IPS-NIHi7 (cell line): ENCODE measurements at regions not wholly inside any gene's neighbourhood (a gene's known extent, or its start where the extent isn't known, plus 50 kb on each side); places are given as distances from the start of the nearest gene placed in this dataset.
"Not testable (repeated sequence)": the region's sequence is repeated elsewhere in the genome, so short reads cannot be mapped to it uniquely, and the experiment has no call there.

ENCODE experiments used
- DNase-seq: peaks from one replicate; pipeline ENCODE4 v3.0.0; 2012; ENCODE audit warnings: mixed read lengths; ENCODE audit errors: extremely low spot score

DNA sequence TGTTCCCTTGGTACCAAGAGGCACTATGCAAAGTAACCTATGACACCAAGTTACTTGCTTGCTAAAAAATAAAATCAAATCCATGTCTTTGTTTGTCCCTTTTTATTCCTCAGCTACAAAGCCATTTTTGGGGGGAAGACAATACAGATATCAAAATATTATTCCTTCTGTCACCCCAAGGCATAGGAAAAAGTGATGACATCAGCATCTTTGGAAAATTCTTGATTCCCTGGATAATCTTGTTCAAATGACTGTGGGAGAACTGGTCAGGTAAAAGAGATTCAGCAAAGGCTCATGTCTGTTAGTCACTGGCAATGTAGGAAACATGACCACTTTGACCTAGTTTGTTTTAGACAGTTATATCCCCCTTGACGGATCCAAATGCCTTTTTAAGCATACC, 373.1 kb downstream of the MAT2B start:
- DNase-seq = no peak

DNA sequence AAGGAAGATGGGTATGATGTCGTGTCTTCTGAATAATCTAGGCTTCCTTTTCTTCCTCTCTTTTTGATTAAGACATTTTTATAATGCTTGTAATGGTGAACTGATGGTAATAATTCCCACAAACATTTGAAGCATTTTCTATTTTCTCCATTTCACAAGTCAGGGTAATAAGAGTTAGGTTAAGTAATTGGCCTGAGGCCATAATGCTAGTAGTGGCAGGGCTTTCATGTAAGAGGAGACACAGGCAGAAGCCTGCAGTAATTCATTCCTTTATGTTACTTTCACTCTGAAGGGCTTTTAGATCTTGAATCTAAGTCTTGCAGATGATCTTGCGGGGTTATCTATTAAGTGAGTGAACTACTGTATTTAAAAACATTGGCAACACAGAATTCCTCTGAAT, 374.9 kb downstream of the MAT2B start:
- DNase-seq = no peak

DNA sequence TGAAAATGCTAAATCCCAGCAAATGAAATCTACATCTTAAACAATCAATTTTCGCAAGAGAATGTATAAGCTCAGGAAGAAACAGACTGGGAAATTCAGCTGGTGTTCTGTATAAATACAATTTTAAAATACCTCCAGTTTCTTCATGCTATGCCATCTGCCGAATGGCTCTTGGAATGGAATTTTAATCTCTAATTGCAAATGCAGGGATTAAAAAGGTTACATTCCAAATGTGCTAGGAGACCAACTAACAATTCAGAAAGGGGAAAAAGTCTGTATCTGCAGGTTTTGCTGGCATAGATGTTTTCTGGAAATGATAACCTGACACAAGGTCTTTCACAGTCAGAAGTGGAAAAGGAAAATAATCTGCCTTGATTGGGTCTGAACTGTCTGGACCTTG, 379.7 kb downstream of the MAT2B start:
- no peak for DNase-seq

DNA sequence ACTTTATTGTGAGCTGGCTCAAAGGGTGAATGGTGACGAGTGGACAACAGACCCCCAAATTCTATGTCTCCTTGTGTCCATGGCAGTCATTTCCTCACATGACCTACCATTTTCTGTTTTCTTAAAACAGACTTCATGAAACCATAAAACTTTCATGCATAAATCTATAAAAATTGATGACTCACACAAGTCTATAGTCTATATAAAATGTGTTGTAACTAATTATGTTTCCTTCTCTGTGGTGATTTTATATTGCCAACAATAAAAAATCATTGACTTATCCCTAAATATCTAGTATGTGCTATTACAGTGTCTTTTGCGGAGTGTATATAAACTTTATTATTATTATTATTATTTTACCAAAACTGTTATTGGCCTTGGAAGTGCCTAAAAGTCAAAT, 382.4 kb downstream of the MAT2B start:
- no peak for DNase-seq

DNA sequence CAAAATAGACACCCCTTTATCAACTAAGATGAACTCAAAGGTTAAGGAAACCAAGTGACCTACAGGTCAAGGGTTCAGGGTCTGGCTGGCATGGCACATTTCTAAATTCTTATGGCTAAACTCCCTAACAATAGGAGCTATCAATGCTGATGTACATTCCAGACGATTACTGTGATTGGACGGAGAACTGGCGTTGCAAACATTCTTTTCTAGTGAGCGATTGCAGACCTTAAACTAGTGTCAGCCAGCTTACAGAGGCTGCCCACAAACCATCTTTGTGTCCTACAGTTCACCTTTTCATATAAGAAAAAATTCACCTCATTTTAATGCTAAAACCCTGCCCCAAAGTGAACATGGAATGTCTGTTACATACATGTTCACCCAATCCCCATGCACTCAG, 382.9 kb downstream of the MAT2B start:
- DNase-seq = no peak

DNA sequence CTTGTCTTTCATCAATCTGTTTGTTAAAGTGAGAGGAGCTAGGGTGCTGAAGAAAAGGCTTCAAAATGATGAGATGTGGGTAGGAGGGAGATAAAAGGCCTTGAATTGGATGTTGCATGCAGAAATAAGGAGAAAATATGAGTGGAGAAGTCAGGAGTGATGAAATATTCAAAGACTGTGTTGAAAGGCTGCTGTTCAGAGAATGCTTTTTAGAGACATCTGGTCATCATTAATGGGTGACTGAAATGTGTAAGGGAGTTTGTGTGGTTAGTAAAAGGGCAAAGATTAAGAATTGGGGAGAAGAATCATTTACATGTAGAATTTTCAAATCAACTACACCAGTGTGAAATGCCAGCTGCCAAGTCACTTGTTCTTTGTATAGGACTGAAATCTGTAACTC, 383.9 kb downstream of the MAT2B start:
- DNase-seq = no peak

DNA sequence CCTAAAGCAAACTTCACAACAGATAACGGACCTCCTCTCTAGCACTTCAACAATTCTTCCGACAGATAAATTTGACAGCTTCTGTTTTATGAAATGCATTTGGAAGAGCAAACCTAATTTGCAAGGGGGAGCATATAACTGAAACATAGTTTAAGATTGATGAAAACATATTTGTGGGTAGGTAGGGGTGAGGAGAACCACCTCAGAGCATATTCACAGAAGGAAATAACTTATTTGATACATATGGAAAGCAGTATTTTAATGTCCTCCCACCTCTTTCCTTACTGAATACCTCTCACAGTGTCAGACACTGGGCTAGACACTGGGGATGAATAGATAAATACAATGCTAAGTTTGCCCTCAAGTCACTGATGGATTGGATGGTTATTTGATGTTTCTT, 384.8 kb downstream of the MAT2B start:
- DNase-seq = no peak

DNA sequence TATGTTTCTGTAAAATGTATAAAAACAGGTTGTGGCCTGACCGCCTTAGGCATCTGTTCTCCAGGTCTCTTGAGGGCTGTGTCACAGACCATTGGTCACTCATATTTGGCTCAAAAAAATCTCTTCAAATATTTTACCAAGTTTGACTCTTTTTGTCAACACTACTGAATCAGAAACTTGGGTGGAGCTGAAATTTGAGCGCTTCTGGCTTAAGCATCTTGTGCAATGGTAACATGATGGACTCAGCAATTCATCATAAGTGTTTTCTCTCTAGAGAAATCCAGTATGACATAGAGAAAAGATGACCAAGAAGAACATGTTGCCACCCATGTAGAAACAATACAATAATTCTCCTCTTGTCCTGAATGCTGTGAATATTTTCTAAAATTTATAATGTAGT, 387.9 kb downstream of the MAT2B start:
- no peak for DNase-seq

DNA sequence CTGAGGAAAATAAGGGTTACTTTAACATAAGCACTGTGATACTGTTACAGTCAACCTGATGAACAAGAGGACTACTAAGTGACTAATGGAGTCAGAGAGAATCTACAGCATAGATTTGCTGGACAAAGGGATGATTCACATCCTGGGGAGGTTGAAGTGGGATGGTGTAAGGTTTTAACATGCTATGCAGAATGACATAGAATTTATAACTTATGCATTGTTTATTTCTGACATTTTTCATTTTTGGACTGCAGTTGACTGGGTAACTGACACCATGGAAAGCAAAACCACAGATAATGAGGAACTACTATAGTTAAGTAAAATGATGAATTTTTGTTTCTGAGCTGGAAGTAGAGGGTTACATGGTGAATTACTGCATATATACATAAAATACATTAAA, 389.2 kb downstream of the MAT2B start:
- DNase-seq = no peak

DNA sequence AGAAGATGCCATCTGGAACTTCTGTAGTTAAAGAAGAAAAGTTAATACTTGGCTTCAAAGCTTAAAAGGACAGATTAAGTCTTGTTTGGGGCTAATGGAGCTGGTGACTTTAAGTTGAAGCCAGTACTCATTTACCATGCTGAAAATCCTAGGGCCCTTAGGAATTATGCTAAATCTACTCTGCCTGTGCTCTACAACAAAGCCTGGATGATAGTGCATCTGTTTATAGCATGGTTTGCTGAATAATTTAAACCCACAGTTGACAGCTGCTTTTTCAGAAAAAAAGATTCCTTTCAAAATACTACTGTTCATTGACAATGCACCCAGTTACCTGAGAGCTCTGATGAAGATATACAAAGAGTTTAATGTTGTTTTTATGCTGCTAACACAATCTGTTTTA, 393.5 kb downstream of the MAT2B start:
- no peak for DNase-seq

DNA sequence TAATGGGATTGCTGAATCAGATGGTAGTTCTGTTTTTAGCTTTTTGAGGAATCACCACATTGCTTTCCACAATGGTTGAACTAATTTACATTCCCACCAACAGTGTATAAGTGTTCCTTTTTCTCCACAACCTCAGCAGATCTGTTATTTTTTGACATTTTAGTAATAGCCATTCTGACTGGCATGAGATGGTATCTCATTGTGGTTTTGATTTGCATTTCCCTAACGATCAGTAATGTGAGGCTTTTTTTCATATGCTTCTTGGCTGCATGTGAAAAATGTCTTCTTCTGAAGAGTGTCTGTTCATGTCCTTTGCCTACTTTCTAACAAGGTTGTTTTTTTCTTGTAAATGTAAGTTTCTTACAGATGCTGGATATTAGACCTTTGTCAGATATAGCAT, 402.4 kb downstream of the MAT2B start:
- not testable (repeated sequence) for DNase-seq

DNA sequence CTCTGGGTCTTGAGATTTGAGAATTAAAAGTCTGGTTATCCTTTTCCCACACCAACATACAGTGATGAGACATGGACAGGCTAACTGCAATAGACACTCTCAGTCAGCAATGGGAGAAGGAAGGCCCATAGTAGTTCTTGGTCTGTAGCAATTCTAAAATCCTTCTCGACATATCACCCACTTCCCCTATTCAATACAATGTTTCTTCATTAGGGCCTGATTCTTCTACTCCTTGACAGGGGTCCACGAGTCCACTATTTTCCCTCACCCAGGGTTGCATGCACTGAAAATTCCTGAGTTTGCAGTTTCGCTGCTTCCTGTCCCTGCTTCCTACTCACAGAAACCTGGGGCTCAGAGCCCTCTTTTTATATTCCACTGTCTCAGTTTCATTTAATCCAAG, 402.8 kb downstream of the MAT2B start:
- DNase-seq = no peak

DNA sequence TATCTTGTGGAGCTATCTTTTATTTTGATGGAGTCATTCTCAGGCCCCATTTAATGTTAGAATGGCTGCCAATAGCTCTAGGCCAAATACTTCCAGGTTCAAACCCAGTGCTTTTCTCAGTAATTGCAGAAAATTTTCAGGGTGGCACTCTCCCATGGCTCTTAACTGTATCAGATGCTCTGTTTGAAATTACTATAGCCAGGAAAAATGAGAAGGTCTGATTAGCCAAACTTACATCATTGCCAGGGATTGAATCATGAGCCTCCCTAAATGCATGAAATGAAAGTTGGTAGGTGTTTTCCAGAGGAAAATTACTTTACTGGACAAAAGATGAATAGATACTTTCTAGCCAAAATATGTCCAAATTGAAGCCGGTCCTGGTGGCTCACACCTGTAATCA, 404.8 kb downstream of the MAT2B start:
- no peak for DNase-seq

DNA sequence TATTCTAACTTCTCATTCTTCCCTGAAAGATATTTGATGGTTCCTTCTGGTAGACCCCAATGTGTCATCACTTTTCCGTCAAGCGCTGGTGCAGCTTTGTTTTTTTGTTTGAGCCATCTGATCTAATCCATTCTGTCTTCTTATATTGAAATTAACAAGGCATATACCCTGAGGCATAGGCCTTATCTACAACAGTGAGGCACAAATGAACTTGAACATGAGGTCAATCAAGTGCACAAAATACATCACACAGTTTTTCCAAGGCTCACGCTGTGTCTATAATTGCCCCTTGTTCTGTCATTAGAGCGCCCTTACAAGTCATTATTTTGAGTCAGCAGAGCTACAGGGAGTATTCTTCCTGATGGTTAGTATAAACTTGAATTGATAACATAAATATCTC, 406.6 kb downstream of the MAT2B start:
- no peak for DNase-seq

DNA sequence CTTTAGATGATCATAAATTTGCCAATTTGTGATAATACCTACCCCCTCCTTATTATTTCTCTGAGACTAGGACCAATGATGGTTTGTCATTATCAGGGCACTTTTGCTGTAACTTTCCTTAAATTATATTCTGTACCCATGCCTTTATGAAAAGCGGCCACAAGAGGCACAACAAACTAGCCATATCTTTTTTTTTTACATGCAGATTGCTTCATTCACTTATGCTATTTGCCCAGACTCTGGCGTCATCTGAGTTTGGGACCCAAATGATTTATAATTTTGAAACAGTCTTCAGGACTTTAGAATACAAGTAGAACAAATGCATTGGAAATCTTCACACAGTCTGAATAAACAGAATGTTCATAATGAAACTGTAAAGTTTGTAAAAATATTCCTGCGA, 408.1 kb downstream of the MAT2B start:
- DNase-seq = no peak

DNA sequence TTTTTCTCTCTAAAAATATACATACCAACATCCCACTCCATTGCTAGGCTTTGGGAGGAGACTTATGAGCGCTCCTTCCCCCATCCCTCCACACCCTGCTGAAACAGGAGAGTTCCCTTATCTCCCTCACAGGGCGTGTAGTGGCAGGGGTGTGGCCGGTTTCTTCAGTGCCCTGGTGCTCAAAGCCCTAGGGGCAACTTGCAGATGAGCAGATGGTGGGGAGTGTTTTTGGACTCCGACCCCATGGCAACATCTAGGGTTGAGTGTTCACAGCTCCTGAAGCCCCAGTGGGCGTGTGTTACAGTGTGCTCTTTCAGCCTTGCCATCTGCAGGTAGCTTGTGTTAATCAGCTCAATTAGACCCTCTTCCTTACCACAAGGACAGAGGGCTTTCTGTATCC, 409.5 kb downstream of the MAT2B start:
- no peak for DNase-seq

DNA sequence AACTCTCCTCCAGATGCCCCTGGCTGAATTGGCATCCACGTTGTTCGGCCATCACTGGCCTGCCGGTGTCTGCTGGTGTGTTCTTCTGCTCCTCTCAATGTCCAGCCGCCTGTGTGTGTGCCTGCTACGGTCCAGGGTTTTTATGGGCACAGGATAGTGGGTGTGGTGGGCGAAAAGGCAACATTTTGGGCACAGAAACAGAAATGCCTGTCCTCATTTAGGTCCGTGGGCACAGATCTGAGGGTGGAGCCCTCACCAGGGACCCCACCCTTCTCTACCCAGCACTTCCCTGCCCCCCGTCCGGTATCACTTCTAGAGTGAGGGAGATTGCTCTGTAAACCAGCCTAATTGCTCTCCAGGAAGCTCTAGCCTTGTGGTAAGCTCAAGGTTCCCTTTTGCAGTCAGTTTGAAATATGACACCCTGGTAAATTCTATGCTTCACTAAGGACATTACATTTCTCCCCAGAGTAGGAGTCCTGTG, 410.1 kb downstream of the MAT2B start:
- DNase-seq = peak; percentile 26

DNA sequence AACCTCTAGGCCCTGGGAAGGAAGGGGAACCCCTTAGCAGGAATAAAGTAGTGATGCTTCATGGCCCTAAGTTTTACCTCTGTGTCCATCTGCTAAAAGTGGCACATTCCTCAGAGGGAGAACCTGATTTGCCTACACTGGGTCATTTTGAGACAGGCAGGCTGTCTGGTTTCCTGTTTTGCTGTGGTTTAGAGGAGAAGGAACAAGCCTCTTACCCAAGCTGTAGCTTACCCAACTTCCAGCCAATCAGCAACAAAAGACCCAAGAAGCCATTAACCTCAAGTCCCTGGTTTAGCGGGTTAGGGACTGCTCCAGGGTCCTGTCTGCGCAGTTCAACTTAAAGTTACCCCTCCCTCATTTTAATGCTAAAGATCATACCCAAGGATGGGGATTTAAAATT, 411.0 kb downstream of the MAT2B start:
- DNase-seq = no peak

DNA sequence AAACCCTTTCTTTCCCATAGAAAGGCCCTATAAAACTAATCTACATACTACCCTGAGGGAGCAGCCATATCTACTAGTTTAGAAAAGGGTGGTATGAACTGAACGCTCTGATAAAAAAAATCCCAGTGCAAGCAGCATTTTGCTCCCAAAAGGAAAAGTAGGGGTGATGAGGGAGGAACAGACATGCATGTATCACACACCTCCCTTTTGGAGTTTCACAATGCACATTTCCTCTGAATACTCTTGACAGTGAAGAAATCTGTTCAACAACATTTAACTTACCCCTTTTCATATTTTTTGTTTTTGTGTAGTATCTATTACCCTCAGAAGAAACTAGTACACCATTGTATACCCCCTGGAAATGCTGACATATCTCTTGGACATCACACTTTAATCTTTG, 411.4 kb downstream of the MAT2B start:
- DNase-seq = no peak

DNA sequence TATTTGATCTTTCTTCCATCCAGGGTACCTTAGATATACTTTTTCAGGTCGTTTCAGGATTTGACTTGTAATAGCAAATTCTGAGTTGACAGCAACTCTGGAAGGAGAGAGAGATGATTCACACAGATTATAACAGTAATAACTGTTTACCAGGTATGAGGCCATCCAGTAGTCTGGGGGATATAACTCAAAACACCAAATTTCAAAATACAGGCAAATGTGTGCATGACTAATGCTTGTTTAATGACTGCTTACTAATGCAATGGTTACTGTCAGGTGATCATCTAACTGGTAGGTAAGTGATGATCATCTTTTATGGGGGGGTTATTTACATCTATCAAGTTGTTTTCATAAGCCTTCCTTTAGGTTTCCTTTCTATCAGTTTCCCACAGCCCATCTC, 412.3 kb downstream of the MAT2B start:
- no peak for DNase-seq

DNA sequence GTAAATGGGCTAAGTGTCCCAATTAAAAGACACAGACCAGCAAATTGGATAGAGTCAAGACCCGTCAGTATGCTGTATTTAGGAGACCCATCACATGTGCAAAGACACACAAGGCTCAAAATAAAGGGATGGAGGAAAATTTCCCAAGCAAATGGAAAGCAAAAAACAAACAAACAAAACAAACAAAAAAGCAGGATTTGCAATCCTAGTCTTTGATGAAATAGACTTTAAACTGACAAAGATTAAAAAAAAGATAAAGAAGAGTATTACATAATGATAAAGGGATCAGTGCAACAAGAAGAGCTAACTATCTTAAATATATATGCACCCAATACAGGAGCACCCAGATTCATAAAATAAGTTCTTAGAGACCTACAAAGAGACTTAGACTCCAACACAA, 429.6 kb downstream of the MAT2B start:
- not testable (repeated sequence) for DNase-seq

DNA sequence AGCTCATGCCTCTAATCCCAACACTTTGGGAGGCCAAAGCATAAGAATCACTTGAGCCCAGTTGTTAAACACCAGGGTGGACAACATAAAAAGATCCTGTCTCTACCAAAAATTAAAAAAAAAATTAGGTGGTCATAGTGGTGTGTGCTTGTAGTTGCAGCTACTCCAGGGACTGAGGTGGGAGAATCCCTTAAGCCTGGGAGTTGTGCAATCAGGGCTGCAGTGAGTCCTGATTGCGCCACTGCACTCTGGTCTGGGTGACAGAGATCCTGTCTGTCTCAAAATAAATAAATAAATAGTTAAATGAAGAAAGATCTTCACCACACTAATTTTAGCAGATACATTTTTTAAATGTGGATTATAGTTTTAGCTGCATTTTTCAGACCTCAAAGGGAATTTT, 433.2 kb downstream of the MAT2B start:
- no peak for DNase-seq

DNA sequence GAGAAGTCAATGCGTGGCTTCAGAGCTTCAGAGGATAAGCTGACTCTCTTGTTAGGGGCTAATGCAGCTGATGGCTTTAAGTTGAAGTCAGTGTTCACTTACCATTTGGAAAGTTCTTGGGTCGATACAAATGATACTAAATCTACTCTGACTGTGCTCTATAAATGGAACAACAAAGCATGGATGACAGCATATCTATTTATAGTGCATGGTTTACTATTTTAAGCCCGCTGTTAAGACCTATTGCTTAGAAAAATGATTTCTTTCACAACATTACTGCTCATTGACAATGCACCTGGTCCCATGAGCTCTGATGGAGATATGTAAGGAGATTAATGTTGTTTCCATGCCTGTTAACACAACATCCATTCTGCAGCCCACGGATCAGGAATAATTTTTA, 435.7 kb downstream of the MAT2B start:
- DNase-seq = no peak

DNA sequence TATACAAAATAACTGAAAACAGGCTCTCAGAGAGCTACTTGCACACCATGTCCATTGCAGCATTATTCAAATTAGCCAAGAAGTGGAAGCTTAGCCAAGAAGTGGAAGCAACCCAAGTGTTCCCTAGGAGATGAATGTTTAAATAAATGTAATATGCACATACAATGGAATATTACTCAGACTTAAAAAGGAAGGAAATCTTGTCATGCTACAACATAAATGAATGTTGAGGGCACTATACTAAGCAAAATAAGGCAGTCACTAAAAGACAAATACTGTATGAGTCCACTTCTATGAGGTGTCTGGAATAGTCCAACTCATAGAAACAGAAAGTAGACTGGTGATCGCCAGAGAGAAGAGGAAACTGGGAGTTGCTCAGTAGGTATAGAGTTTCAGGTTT, 438.1 kb downstream of the MAT2B start:
- DNase-seq = no peak

DNA sequence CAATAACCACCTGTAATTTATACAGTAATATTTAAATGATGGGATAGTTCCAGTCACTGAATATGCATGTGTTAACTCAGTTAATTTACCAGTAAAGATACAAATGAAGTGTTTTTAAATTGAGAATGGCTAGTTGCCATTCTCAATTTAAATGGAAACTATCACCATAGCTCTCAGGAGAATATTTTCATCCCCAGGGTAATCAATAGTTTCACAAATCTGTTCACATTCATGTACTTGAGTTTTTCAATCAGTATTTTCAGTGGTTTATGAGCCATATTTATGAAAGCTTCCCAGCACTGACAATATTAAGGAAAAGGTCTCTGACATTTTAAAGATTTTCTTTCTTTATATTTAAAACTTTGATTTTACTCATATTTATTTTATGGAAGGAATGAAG, 439.3 kb downstream of the MAT2B start:
- no peak for DNase-seq
